ENCODE measurements at regions not wholly inside any gene's neighbourhood (a gene's known extent, or its start where the extent isn't known, plus 50 kb on each side); places are given as distances from the start of the nearest gene placed in this dataset.

DNA sequence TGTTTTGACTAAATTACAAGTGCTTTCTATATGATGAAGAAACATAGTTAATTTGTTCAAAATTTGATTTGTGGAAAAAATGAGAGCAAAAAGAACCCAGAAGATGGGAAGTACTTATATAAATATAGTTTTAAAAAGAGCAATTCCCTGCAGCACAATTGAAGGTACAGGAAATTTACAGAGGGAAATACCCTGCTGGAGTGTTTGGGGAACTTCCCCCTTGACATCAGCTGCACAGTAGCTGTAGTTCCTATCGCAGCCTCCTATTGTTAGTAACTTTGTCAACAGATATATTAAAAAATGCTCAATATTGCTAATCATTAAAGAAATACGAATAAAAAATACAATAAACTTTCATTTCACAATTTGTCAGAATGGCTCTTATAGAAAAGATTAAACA, 1118.8 kb upstream of the ZEB2 start:
- Histone ChIP-seq H3K27ac (no peak overlapping the region), H3K4me3 (no peak overlapping the region), H3K4me1 (replicated peaks in 1 of 2) (no peaks in the 10 kb centered on the region), H3K9me3 (replicated peaks in 1 of 3) (no peaks in the 10 kb centered on the region), H3K27me3 (no peaks in the 10 kb centered on the region), H3K36me3 (replicated peaks in 1 of 2) (no peaks in the 10 kb centered on the region)
- TF ChIP-seq, protein P1, sequence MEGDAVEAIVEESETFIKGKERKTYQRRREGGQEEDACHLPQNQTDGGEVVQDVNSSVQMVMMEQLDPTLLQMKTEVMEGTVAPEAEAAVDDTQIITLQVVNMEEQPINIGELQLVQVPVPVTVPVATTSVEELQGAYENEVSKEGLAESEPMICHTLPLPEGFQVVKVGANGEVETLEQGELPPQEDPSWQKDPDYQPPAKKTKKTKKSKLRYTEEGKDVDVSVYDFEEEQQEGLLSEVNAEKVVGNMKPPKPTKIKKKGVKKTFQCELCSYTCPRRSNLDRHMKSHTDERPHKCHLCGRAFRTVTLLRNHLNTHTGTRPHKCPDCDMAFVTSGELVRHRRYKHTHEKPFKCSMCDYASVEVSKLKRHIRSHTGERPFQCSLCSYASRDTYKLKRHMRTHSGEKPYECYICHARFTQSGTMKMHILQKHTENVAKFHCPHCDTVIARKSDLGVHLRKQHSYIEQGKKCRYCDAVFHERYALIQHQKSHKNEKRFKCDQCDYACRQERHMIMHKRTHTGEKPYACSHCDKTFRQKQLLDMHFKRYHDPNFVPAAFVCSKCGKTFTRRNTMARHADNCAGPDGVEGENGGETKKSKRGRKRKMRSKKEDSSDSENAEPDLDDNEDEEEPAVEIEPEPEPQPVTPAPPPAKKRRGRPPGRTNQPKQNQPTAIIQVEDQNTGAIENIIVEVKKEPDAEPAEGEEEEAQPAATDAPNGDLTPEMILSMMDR (IDR thresholded peaks at IDR 0.05) = peak in 1 of 6 experiments; percentile 8
- TF ChIP-seq POLR2A (IDR thresholded peaks at IDR 0.05) = no peak
- no peak for DNase-seq
- 54 to 79% (median 58%) methylated on average over 2 of the region's 2 CpGs for WGBS, 4 donors
- intact Hi-C loops (cut with DNase I) = no loop called here

DNA sequence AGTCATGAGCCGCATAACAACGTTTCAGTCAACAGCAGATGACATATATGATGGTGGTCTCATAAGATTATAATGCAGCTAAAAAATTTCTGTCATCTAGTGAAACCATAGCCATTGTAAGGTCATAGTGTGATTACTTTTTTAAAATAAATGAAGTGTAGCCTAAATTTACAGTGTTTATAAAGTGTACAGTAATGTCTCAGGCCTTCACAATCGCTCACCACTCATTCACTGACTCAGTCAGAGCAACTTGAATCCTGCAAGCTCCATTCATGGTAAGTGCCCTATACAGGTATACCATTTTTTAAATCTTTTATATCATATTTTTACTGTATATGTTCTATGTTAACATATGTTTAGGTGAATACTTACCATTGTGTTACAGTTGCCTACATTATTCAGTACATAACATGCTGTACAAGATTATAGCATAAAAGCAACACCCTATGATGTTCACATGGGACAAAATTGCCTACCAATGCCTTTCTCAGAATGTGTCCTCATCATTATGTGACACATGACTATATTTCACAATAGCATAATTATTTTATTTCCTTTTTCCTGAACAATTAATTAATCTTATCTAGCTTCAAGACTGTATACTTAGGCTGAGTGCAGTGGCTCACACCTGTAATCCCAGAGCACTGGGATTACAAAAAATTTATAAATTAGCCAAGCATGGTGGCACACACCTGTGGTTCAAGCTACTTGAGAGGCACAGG, 1115.9 kb upstream of the ZEB2 start:
- H3K36me3 ChIP-seq (replicated peaks in 1 of 2) = no peaks in the 10 kb centered on the region
- intact Hi-C loops (cut with DNase I) = no loop called here
- no peak overlapping the region for H3K4me3 ChIP-seq
- H3K27me3 ChIP-seq = no peaks in the 10 kb centered on the region
- TF ChIP-seq, protein P1 (IDR thresholded peaks at IDR 0.05) = no peak
- TF ChIP-seq POLR2A (IDR thresholded peaks at IDR 0.05) = no peak
- H3K4me1 ChIP-seq (replicated peaks in 1 of 2) = no peaks in the 10 kb centered on the region
- 87 to 96% (median 90%) methylated on average over 3 of the region's 3 CpGs for WGBS, 4 donors
- H3K9me3 ChIP-seq (replicated peaks in 1 of 3) = no peaks in the 10 kb centered on the region
- H3K27ac ChIP-seq = no peak overlapping the region
- DNase-seq = no peak

DNA sequence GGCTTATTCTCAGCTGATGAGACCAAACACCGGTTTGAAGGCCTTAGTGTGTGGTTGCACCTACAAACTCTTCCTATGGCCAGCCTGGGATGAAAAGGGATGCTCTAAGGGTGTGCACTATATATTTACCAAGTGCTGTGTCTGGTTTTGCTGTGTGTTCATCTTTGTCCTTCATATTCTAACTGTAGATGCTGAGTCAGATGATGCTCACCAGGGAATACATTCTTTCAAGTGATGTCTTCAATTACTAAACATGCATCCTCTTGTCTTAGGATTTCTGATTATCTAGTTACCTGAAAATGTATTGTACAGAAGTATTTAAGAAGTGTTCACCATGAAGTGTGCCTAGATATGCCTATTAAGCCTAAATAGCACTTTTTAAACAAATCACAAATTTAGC, 1111.6 kb upstream of the ZEB2 start:
- no peaks in the 10 kb centered on the region for H3K9me3 ChIP-seq (replicated peaks in 1 of 3)
- TF ChIP-seq POLR2A (IDR thresholded peaks at IDR 0.05) = no peak
- TF ChIP-seq, protein P1 (IDR thresholded peaks at IDR 0.05) = no peak
- 81 to 96% (median 93%) methylated on average over 1 of the region's 1 CpG for WGBS, 4 donors
- no peak overlapping the region for H3K27ac ChIP-seq
- no peaks in the 10 kb centered on the region for H3K27me3 ChIP-seq
- H3K4me3 ChIP-seq = no peak overlapping the region
- intact Hi-C loops (cut with DNase I) = no loop called here
- DNase-seq = no peak
- no peaks in the 10 kb centered on the region for H3K36me3 ChIP-seq (replicated peaks in 1 of 2)
- H3K4me1 ChIP-seq (replicated peaks in 1 of 2) = no peaks in the 10 kb centered on the region

DNA sequence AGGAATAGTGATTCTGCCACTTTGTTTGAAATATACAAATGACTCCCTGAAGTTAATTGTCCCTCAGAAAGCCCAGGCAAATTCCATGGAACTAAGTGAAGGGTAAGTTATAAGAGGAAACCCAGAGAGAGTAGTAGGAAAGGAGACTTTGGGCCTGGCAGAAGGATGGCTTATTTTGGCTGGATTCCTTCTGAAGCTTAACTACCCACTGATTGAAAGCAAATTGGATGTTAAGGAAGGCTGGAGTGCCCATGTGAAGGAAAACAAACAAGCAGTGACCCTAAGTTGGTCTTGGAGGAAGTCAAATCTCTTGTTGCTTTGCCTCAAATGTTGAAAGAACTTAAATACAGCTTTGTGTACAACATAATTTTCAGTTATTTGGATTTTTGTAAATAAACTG, 1106.4 kb upstream of the ZEB2 start:
- DNase-seq = no peak
- TF ChIP-seq POLR2A (IDR thresholded peaks at IDR 0.05) = no peak
- TF ChIP-seq, protein P1 (IDR thresholded peaks at IDR 0.05) = no peak
- no peak overlapping the region for H3K4me3 ChIP-seq
- H3K4me1 ChIP-seq (replicated peaks in 1 of 2) = no peaks in the 10 kb centered on the region
- no peaks in the 10 kb centered on the region for H3K9me3 ChIP-seq (replicated peaks in 1 of 3)
- H3K36me3 ChIP-seq (replicated peaks in 1 of 2) = no peaks in the 10 kb centered on the region
- intact Hi-C loops (cut with DNase I) = no loop called here
- no peak overlapping the region for H3K27ac ChIP-seq
- no peaks in the 10 kb centered on the region for H3K27me3 ChIP-seq
